Inflammatory macrophage treated with lipopolysaccharide for 4 hours (primary cell): ENCODE measurements at regions not wholly inside any gene's neighbourhood (a gene's known extent, or its start where the extent isn't known, plus 50 kb on each side); places are given as distances from the start of the nearest gene placed in this dataset.

Experiments
- DNase-seq: peaks from one replicate; pipeline ENCODE4 v3.0.0-alpha.2; 2020

DNA sequence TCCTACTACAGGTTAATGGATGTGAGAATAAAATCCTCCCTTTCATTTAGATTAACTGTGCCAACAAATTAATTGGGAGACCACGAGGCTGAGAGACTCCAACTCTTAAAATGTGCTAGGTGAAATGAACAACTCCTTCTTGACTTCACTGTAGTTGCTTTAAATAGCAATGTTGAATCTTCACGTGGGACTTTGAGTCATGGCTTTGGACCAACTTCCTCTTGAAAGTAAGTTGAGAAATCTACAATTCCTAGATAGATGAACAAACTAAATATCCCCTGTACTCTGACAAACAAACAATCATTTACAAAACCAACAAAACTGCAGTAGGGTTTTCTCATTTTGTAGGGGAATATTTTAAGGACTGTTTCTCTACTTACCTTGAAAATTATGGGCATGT is 291.9 kb upstream of the SPRED2 start:
- DNase-seq = peak; percentile 85

DNA sequence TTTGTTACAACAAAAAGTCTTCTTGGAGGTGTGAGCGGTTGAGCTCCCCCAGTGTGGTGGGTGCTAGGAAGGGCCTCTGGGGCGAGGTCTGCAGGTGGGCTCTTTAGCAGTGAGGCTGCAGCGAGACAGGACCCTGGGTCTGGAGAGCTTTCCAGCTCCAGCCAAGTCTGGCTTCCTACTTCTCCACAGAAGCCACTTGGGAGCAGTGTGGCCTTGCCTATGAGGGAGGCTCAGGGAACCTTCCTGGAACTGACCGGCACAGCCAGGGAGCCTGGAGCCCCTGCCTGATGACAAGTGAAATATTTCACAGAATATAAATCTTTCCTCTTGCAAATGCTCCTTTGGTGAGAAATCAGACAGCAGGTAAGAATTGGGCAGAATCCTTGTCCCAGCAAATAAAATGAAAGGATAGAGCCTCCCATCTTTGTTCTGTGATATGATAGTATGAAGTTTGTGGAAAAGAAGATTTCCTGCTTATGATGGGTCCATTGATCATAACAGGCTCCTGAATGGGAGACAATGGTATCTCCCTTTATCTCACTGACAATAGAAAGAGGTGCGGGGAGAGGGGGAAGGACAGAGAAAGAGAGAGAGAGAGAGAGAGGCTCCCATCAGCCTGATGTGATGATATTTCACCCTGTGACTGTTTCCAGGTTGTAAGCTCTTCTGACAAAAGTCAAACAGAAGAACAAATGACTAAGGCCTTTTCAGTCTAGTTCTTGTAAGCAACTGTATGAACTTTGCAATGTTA is 289.8 kb upstream of the SPRED2 start:
- peak; percentile 29 for DNase-seq

DNA sequence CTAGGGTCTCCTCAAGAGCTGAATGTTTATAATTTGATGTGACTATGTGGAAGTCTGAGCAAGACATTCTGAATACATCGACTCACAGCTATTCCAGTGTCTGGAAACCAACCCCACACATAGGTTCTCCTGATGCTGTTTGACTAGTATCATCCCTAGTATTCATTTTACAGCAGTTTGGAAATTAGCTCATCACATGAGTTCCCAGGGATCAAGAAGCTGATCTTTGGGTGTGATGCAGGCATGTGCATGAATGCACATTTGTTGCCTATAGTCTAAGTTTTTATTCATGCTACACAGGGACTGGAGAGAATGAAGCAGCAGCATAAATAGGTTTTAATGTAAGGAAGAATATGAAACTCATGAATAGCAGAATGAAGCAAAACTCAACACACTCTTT is 284.3 kb upstream of the SPRED2 start:
- DNase-seq = no peak

DNA sequence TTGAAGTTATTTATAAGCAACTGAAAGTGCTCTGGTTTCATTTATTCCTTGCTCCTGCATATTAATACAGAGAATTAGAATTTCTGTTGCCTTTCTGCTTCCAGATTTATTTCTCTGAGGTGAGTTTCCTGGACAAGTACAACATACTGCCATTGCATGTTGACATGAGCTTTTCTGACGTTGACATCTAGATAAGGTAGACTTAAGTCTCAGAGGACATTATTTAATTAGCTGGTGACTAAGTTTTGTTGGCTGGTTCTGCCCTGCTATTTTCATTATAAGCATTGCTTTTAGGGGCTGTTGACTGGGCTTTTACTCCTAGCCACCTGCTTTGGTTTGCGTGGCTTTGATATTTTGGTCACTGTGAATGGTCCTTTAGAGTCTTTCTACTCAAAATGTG is 282.9 kb upstream of the SPRED2 start:
- no peak for DNase-seq

DNA sequence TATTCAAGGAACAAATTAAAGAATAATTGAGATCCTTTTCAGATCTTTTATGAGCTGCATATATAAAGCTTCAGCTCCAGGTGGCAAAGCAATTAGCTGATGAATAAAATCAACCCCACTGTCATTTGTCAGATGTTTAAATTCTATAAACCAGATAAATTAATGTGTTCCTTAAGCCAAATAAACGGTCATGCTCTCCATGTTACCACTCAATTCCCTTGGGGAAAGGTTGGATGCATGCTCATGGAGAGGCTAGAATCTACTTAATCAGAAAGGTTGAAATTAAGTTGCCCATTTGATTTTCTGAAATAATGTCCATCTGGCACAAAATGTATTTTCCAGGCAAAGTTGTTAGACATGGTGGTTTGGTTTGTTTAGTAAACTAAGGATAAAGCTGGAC is 282.5 kb upstream of the SPRED2 start:
- DNase-seq = no peak

DNA sequence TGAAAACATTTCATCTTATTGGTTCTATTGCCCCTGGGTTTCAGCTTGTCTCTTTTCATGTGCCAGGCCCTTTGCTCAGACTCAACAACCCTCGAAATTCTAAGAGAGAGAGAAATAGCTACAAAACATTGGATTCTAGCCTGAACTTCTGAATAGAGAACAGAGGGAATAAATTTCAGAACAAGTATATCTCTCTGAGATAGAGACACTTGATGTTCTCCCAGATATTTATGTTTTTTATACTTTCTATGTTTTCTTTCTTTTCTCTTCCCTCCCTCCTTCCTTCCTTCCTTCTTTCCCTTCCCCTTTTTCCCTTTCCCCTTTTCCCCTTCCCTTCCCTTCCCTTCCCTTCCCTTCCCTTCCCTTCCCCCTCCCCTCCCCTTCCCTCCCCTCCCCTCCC is 279.5 kb upstream of the SPRED2 start:
- DNase-seq = no peak

DNA sequence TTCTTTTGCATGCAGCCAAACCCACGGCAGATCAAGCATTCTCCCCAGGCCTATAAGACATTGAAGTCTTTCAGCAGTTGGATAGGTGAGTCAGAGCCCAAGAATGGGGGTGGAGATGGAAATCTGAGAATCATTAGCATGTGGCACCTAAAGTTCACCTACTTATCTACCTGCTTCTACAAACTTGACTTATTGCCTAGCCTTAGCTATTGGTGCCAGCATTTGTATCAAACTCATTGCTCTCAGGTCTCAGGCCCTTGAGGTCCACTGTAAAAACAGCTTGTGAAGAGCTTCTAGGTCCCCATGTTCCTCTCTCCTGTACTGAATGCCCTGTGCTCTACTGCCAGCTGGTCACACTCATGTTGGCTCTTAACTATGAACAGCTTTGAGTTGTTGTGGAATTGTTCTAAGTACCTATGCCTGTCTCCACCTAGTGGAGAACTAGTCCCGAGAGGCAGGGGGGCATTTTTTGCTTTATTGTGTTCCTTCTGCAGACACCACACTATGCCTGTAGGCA is 278.4 kb upstream of the SPRED2 start:
- no peak for DNase-seq

DNA sequence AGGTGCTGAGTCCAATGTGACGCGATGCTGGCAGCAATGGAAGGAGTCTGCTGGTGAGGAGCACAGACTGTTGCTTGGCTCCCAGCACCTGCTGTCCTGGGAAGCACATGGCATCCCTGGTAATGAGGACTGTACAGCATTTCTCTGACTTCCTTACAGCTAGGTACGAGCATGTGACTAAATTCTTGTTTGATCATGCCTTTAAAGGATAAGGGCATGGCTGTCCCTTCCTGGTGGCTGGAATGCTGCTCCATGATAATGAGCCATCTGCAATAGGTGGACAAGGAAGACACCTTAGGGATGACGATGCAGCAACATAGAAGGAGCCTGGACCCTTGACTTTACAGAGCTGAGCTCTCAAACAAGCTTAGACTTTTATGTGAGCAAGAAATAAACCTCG is 278.0 kb upstream of the SPRED2 start:
- DNase-seq = no peak

DNA sequence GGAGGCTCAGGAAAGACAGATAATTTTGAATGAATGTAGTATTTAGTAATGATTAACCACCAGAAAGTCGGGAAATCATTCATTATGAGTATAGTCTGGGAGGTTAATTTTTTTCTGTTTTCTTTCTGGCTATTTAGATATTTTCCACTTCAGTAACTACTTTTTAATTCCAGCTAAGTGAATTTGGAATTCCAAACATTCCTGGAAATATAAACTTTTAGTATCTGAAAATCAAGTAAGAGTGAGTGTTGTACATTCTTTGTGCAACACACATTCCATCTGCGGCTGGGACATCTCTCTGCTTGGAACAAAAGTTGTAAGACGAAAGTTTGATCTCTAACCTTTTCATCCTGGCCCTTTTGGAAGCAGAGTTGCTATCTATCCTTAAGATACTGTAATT is 275.7 kb upstream of the SPRED2 start:
- no peak for DNase-seq

DNA sequence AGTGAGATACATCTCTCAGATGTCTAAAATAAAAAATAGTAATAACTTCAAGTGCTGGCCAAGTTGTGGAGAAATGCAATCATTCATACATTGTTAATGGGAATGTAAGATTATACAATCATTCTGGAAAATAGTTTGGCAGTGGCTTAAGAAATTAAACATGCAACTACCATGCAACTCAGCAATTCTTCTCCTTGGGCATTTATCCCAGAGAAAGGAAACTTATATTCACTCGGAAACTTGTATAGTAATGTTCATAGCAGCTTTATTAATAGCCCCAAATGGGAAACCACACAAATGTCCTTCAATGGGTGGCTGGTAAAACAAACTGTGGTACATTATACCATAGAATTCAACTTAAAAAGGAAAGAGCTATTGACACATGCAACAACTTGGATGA is 274.0 kb upstream of the SPRED2 start:
- DNase-seq = no peak

DNA sequence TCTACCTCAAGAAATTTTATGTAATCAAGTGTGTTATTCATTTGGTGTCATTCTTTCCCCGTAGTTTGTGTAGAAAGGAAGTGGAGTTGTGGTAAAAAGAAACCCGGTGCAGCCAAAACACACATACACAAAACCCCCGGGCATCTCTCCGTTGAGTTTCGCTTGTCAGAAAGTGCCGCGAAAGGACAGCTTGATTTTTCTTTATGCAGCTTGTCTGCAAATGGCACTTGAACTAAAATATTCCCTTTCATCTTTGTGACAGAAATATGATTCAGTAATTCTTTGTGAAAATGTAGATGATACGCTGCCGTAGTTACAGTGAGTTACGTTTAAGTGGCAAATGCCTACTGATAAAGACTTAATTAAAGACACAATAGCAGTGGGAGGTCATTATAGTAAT is 268.8 kb upstream of the SPRED2 start:
- no peak for DNase-seq

DNA sequence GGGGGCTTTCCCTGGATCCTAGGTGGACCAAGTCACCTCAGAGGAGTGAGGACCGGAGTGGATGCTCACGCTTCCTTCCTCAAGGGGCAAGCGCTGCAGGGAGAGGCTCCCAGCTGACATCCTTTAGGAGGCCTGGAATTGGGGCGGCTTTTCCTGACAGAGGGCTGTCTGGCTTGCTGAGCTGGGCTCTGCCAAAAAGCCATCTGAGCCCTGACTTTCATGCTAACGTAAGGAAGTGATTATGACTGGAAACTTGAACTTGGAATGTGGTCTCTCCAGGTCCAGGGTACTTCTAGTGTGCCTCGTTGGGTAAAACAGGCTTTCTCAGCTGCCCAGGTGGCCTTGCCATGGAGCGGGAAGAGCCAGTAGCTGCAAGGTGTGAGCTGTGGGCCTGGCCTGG is 268.3 kb upstream of the SPRED2 start:
- DNase-seq = no peak

DNA sequence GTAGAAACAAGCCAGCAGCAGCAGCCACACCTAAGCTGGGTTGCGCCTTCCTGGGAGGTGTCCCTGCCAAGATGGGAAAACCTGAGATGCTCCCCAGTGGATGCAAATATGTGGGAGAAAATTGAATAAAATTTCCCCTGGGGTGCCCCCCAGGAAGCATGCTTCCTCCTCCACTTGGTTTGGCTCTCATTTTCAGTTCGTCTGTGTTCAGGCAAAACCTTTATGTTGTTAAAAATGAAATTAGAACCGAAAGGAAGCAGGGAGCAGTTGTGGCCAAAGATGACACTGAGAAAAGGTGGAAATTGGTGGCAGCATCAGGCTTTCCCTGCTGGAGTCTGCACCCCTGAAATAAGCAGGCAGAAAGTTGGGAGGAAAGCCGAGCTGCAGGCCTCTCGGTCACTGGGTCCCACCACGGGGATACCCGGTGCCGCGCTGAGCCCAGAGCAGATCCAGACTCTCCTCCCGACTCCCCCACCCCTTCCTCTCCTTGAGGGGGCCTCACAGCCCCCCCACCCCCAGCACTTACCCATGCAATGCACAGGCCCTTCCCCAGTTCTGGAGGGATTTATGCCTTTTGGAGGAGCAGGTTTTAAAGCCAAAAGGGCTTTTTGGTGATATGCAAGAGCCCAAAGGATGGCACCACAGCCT is 267.7 kb upstream of the SPRED2 start:
- DNase-seq = no peak

DNA sequence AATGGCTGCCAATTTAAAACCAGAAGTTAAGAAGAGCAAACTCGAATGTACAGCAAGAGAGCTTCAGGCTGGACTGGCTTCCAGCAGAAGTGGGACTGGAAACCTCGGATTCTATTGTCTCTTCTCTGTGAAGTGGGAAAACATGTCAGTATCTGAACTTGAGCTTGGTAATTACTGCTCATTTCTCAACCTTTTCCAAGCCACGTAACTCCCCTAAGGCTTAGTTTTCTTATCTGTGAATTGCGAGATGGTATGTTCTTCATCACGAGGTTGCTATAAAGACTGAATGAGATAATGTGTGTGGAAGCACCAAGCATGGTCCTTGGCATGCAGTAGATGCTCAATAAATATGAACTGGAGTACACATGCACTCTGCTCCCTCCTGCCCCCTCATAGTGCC is 259.4 kb upstream of the SPRED2 start:
- DNase-seq = no peak

DNA sequence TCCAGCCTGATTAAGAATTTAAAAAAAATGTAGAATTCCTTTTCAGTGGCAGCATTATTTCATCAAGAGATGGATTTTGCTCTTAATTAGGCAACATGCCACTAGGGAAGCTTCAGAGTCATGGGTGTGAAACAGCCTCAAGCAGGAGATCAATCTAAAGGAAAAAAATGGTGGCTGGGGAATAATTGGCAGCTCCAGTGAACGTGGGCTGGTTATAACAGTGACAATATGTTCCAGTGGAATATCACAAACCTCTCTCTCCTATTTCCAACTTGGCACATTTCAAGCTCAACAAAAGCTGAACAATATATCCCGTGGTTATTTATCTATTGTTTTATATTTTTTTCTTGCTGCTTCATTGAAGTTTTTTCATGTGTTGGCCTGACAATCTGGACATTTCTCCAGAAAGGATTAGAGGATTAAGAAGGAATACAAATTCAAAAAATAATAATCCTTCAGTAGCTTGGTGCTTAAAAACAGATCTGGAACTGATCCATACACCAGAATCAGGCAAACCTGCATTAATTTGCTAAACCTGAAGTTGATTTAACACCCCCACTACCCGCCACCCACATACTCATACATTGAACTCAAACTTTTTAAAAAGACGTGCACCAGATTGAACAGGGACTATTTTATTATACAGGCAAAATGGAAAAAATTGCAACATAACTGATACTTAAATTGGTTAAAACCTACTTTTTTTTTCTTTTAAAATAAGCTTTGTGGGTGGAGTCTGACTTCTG is 255.9 kb upstream of the SPRED2 start:
- no peak for DNase-seq

DNA sequence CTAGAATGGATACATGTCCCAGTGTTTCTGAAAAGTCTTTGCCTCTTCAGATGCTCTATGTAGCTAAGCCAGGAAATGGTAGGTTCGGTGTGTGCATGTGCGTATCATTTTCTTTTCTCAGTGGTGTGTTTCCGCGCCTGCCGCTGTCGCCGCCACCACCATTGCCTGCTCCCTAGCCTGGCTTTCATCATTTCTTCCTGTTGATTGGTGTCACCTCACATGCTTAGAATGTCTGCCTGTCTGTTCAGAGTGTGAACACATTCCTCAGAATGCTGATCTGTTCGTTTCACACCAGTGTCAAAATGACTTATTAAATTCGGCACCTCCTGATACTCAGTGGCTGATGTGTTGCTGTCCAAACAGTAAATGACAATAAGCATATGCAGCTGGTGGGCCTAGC is 255.2 kb upstream of the SPRED2 start:
- no peak for DNase-seq

DNA sequence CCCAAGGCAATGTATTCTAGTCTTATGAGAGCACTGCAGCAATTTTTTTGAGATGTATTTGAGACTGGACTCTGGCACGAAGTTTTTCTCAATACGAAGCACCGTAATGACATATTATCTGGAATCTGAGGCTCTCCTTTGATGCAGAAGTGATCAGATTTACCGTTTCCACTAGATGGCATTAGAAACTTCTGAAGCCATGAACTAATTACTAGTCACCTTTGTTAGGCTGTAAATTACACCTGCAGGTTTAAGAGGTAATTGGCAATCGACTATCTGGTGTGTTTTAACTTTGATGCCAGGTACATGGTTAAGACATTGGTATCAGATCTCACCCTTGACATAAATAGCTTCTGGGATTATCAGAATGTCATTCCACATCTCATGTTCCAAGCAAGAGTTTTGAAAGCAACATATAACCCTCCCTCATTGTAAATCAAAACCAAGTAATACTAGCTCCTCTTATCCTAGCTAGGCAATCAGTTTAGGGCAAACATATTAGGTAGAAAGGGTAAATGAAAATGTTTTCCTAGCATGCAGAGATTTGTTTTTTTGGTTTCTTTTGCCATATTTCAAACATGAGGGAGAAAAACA is 254.6 kb upstream of the SPRED2 start:
- DNase-seq = no peak

DNA sequence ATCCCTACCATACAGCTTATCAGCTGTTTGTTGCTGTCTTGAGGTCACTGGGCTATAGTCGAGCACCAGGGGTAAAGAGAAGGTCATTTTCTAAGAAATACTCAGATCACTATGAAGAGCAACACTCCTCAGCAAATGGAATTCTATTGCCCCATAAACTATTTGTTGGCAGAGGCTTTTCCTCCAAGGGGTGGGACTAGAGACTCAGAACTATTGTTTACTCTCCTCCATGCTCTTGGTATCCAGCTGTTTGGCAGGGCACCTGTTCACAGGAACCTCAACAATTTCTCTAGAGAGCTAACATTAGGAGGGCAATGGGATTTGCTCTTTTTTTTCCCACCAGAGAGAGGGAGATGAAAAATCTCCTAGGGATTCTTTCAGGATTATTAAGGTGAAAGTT is 249.1 kb upstream of the SPRED2 start:
- no peak for DNase-seq

DNA sequence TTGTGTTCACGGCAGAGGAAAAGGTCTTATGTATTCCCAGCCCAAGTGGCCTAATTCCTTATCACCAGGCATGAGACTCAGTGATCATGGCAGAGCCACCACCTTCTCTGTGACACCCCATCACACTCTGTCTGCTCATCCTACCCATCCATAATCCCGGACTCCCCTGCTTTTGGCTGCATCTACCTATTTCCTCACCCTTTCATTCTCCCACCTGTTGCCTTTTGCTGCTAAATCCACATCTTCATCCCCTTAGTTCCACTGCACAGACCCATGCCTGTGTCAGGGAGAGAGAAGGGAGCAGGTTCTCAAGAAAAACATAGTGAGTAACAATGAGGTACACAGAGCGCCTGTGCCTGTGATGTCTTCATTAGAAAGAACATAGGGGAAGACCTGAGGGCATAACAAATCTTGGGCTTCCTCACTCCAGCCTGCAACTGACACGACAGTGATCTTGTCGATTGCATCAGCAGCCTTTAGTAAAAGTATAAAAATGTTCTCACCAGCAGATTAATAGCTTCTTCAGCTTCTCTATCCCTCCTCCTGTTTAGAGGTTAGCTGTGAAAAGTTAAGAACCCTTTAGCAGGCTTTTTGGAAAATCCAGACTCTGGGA is 246.5 kb upstream of the SPRED2 start:
- DNase-seq = no peak

DNA sequence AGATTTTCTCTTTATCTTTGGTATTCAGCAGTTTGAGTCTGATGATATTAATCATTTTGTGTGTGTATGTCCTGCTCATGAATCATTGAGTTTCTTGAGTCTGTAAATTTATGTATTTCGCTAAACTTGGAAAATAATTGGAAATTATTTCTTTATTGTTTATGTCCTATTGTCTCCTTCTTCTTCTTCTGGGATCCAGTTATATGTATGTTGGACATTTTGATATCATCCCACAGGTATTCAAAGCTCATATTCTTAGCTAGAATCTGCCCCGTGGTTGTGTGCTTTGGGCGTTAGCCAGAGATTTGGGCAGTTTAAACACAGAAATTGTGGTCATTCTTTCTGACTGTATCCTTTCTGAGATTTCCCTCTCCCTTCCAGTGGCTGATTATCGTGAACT is 243.0 kb upstream of the SPRED2 start:
- no peak for DNase-seq

DNA sequence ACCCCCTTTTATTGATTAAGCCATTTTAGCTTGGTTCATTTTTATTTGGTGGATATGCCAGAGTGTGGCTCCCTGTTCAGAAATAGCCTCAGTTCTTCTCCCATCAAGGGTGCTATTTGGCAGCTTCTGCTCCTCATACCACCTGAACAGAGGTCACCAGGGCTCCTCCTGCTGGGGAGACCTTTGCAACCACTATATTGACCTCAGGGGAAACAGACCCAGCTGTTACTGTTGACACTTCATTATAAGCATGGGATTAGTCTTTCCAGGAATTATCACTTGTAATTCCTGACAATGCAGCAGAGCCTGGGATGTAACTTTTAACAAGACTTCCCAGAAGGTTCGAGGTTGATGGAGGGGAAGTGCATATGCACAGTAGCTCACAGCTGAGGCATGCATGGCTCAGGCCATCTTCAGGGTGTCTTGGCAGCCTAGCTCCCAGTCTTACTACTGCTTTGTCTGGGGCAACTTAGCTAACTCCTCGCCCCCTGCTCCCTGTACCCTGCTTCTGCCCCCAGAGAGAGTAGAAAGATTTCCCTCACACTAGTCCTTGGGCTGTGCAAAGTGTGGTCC is 239.4 kb upstream of the SPRED2 start:
- no peak for DNase-seq

DNA sequence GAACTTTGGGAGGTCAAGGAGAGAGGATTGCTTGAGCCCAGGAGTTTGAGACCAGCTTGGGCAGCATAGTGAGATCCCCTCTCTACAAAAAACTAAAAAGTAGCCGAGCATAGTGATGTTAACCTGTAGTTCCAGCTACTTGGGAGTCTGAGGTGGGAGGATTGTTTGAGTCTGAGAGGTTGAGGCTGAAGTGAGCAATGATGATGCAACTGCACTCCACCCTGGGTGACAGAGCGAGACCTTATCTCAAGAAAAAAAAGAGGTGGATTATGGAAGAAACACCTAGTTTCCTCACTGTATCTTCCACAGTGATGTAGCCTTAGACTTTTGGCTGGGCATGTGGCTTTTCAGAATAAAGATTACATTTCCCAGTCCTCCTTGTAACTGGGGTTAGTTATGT is 237.2 kb upstream of the SPRED2 start:
- no peak for DNase-seq

DNA sequence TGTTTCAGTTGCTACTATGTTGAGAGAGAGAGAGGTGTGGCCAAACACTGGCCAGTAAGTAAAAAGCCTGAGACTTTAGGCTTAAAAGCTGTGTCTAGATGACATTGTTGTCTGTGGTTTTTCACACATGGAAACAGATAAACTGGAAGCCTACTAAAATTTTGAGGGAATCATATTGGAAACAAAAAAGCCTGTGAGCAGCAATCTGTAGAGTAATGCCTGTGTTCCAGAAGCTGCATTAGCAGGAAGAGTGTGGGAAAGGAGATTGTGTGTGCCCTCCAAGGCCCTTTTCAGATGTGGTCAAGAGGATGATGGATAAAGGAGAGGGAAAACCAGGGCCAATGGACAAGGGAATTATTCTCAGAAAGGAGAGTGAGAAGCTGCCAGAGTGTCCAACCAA is 236.3 kb upstream of the SPRED2 start:
- DNase-seq = no peak
